Suprapubic skin (tissue), 3 donors: ENCODE measurements at regions not wholly inside any gene's neighbourhood (a gene's known extent, or its start where the extent isn't known, plus 50 kb on each side); places are given as distances from the start of the nearest gene placed in this dataset.

Experiments
- CTCF ChIP-seq, 2 donors: fragments of 200-600 bp in 1 of 2; fragments of 450-650 bp in 1 of 2; sonication (generic) in 1 of 2; IDR thresholded peaks; one replicate each; pipeline ENCODE4 v1.5.1; 2016 to 2019; ENCODE audit warnings: antibody characterized with exemption in 2 of 2, mild to moderate bottlenecking in 1 of 2, moderate library complexity in 1 of 2
- POLR2A ChIP-seq, 2 donors: fragments of 450-650 bp; IDR thresholded peaks; one replicate each; pipeline ENCODE4 v1.6.1; 2017; ENCODE audit warnings: antibody characterized with exemption in 2 of 2, mild to moderate bottlenecking in 2 of 2, moderate library complexity in 2 of 2

GRCh38 chr16:47884116-47884725, 271.6 kb downstream of the ABCC12 start:
- TF ChIP-seq POLR2A (IDR thresholded peaks at IDR 0.05): no peak
- no peak for TF ChIP-seq CTCF (IDR thresholded peaks at IDR 0.05)
